Stomach (tissue), 4 donors: ENCODE measurements at regions not wholly inside any gene's neighbourhood (a gene's known extent, or its start where the extent isn't known, plus 50 kb on each side); places are given as distances from the start of the nearest gene placed in this dataset.

ENCODE experiments used
- CTCF ChIP-seq, 7 experiments: fragments of 450-650 bp in 4 of 7; fragments of 200-600 bp in 3 of 7; sonication (generic) in 3 of 7; IDR thresholded peaks; one replicate each; pipeline ENCODE4 v1.5.1; 2016 to 2019; ENCODE audit warnings: antibody characterized with exemption in 7 of 7, control low read depth in 2 of 7, mild to moderate bottlenecking in 1 of 7
- POLR2AphosphoS5 ChIP-seq, 3 donors: sonication (generic); formaldehyde crosslinking; IDR thresholded peaks; one replicate each; pipeline ENCODE4 v1.6.1; 2016; ENCODE audit warnings: antibody characterized with exemption in 3 of 3

- no peak for TF ChIP-seq CTCF (IDR thresholded peaks at IDR 0.05)
- no peak for TF ChIP-seq POLR2AphosphoS5 (IDR thresholded peaks at IDR 0.05)
Observed at GRCh38 chr3:46768061-46768460, 50.4 kb upstream of the PRSS50 start.
